H9 (cell line): ENCODE measurements at regions not wholly inside any gene's neighbourhood (a gene's known extent, or its start where the extent isn't known, plus 50 kb on each side); places are given as distances from the start of the nearest gene placed in this dataset.

Source experiments
- DNase-seq: peaks from one replicate; pipeline ENCODE4 v3.0.0-alpha.2; 2017
- H2AFZ ChIP-seq: one replicate; pipeline ENCODE4 v1.6.1; 2013; ENCODE audit warnings: mild to moderate bottlenecking, low read length, control low read depth, moderate library complexity
- H2AK5ac ChIP-seq: 2 replicates; pipeline ENCODE4 v1.6.1; 2013; ENCODE audit warnings: low read length, control low read depth, mixed read lengths; ENCODE audit not compliant: insufficient read length
- H2BK120ac ChIP-seq: one replicate; pipeline ENCODE4 v1.6.1; 2013; ENCODE audit warnings: low read depth, mild to moderate bottlenecking, low read length, control low read depth, inconsistent platforms; ENCODE audit not compliant: poor library complexity, severe bottlenecking
- H2BK12ac ChIP-seq: 2 replicates; pipeline ENCODE4 v1.6.1; 2013; ENCODE audit warnings: low read length, control low read depth, mixed read lengths, low read depth; ENCODE audit not compliant: insufficient read length
- H2BK15ac ChIP-seq: 2 replicates; pipeline ENCODE4 v1.6.1; 2013; ENCODE audit warnings: low read depth, low read length, control low read depth
- H2BK20ac ChIP-seq: one replicate; pipeline ENCODE4 v1.6.1; 2013; ENCODE audit warnings: low read depth, mild to moderate bottlenecking, low read length, control low read depth, inconsistent platforms; ENCODE audit not compliant: poor library complexity, severe bottlenecking
- H2BK5ac ChIP-seq: 2 replicates; pipeline ENCODE4 v1.6.1; 2013; ENCODE audit warnings: low read length, control low read depth, mixed read lengths; ENCODE audit not compliant: insufficient read length
- H3K14ac ChIP-seq: 2 replicates; pipeline ENCODE4 v1.6.1; 2013; ENCODE audit warnings: low read length, control low read depth; ENCODE audit not compliant: insufficient read depth
- H3K18ac ChIP-seq: 2 replicates; pipeline ENCODE4 v1.6.1; 2013; ENCODE audit warnings: low read depth, mild to moderate bottlenecking, mixed read lengths, low read length, control low read depth; ENCODE audit not compliant: insufficient read length
- H3K23ac ChIP-seq: 2 replicates; pipeline ENCODE4 v1.6.1; 2013; ENCODE audit warnings: low read length, control low read depth, mixed read lengths, low read depth; ENCODE audit not compliant: insufficient read length
- H3K23me2 ChIP-seq: 2 replicates; pipeline ENCODE4 v1.6.1; 2013; ENCODE audit warnings: low read depth, mild to moderate bottlenecking, mixed read lengths, low read length, control low read depth; ENCODE audit not compliant: insufficient read length, poor library complexity, severe bottlenecking
- H3K27ac ChIP-seq: 2 replicates; pipeline ENCODE4 v1.5.1; 2013; ENCODE audit warnings: low read length, control low read depth, mixed read lengths, low read depth; ENCODE audit not compliant: insufficient read length
- H3K27me3 ChIP-seq: 2 replicates; pipeline ENCODE4 v1.6.1; 2013; ENCODE audit warnings: low read length, control low read depth, inconsistent platforms; ENCODE audit not compliant: insufficient read depth
- H3K4ac ChIP-seq: 2 replicates; pipeline ENCODE4 v1.6.1; 2013; ENCODE audit warnings: low read depth, mild to moderate bottlenecking, control low read depth, inconsistent platforms, low read length, moderate library complexity
- H3K4me1 ChIP-seq: 2 replicates; pipeline ENCODE4 v1.6.1; 2013; ENCODE audit warnings: low read length, control low read depth, inconsistent platforms; ENCODE audit not compliant: insufficient read depth
- H3K4me2 ChIP-seq: 2 replicates; pipeline ENCODE4 v1.6.1; 2013; ENCODE audit warnings: low read length, control low read depth, mixed read lengths; ENCODE audit not compliant: insufficient read length, insufficient read depth
- H3K56ac ChIP-seq: 2 replicates; pipeline ENCODE4 v1.6.1; 2013; ENCODE audit warnings: low read depth, mild to moderate bottlenecking, mixed read lengths, low read length, control low read depth; ENCODE audit not compliant: insufficient read length
- H3K79me1 ChIP-seq: 2 replicates; pipeline ENCODE4 v1.6.1; 2013; ENCODE audit warnings: low read depth, mild to moderate bottlenecking, moderate library complexity, low read length, control low read depth, inconsistent platforms; ENCODE audit not compliant: insufficient read depth, poor library complexity, severe bottlenecking
- H3K79me2 ChIP-seq: 2 replicates; pipeline ENCODE4 v1.6.1; 2013; ENCODE audit warnings: low read length, control low read depth, inconsistent platforms; ENCODE audit not compliant: insufficient read depth
- H3K9ac ChIP-seq: 2 replicates; pipeline ENCODE4 v1.6.1; 2013; ENCODE audit warnings: low read length, control low read depth, mixed read lengths; ENCODE audit not compliant: insufficient read length; ENCODE audit errors: extremely low read depth
- H3K9me3 ChIP-seq: one replicate; pipeline ENCODE4 v1.6.1; 2013; ENCODE audit warnings: low read depth, low read length, inconsistent platforms; ENCODE audit not compliant: control insufficient read depth
- H3T11ph ChIP-seq: one replicate; pipeline ENCODE4 v1.6.1; 2013; ENCODE audit warnings: mild to moderate bottlenecking, low read length, control low read depth, inconsistent platforms
- H4K20me1 ChIP-seq: one replicate; pipeline ENCODE4 v1.6.1; 2013; ENCODE audit not compliant: control insufficient read depth, insufficient read length, insufficient read depth
- H4K5ac ChIP-seq: 2 replicates; pipeline ENCODE4 v1.6.1; 2013; ENCODE audit warnings: low read depth, mild to moderate bottlenecking, mixed read lengths, low read length, control low read depth; ENCODE audit not compliant: insufficient read length
- H4K8ac ChIP-seq: replicated peaks from 2 replicates; pipeline ENCODE4 v1.6.1; 2013; ENCODE audit warnings: low read length, control low read depth, mixed read lengths, low read depth; ENCODE audit not compliant: insufficient read length
- H4K91ac ChIP-seq: 2 replicates; pipeline ENCODE4 v1.6.1; 2013; ENCODE audit warnings: low read depth, mild to moderate bottlenecking, moderate library complexity, mixed read lengths, low read length, control low read depth; ENCODE audit not compliant: insufficient read length
- H3K27ac Mint-ChIP-seq, 3 experiments: 2 replicates in 2 of 3; 3 replicates in 1 of 3; pipeline ENCODE4 v1.8.0; 2020 to 2021; ENCODE audit warnings: mixed read lengths in 3 of 3, mild to moderate bottlenecking in 1 of 3, moderate library complexity in 1 of 3
- H3K27me3 Mint-ChIP-seq: 2 replicates; pipeline ENCODE4 v1.8.0; 2021; ENCODE audit warnings: low read depth, mild to moderate bottlenecking, moderate library complexity, mixed read lengths
- H3K36me3 Mint-ChIP-seq, 3 experiments: 2 replicates in 2 of 3; 3 replicates in 1 of 3; pipeline ENCODE4 v1.8.0; 2020 to 2021; ENCODE audit warnings: low read depth in 3 of 3, mixed read lengths in 3 of 3; ENCODE audit not compliant: insufficient read depth in 1 of 3
- H3K4me1 Mint-ChIP-seq, 2 experiments: 2 replicates each; pipeline ENCODE4 v1.8.0; 2020; ENCODE audit warnings: mixed read lengths in 2 of 2
- H3K4me3 Mint-ChIP-seq, 2 experiments: 2 replicates in 1 of 2; 3 replicates in 1 of 2; pipeline ENCODE4 v1.8.0; 2020 to 2021; ENCODE audit warnings: mild to moderate bottlenecking in 2 of 2, mixed read lengths in 2 of 2, moderate library complexity in 1 of 2
- H3K9me3 Mint-ChIP-seq, 2 experiments: 2 replicates in 1 of 2; 3 replicates in 1 of 2; pipeline ENCODE4 v1.8.0; 2020; ENCODE audit warnings: mild to moderate bottlenecking in 2 of 2, mixed read lengths in 2 of 2, moderate library complexity in 1 of 2
- WGBS: extraction: QIAGEN DNeasy Blood & Tissue Kit; methylation state at CpG from one replicate; pipeline ENCODE4 v1.1.7; 2013; ENCODE audit warnings: missing lambda C conversion rate, low lambda C conversion rate, mixed read lengths; ENCODE audit not compliant: insufficient read length; ENCODE audit errors: extremely low coverage; 5-methylcytosine and 5-hydroxymethylcytosine counted together
- TF ChIP-seq, protein P1 (sequence below): fragments of 200-600 bp; sonication (generic); conservative IDR thresholded peaks from 3 replicates; pipeline ENCODE4 v1.8.0; 2021; ENCODE audit warnings: antibody characterized with exemption, mild to moderate bottlenecking

- peaks cover 0 to under 1% of the 10 kb centered on the region in 2 experiments; a peak in 1 of 4 replicates for H3K4me1 Mint-ChIP-seq
- no peaks in the 10 kb centered on the region for H3K23me2 ChIP-seq
- H3K4me1 ChIP-seq: no peaks in the 10 kb centered on the region
- H3K9me3 Mint-ChIP-seq: no peaks in the 10 kb centered on the region; a peak in 1 of 5 replicates
- no CpG with 5 or more reads among the region's 2 CpGs for WGBS
- no peak overlapping the region for H4K91ac ChIP-seq
- H3K4me3 Mint-ChIP-seq: no peak overlapping the region
- no peak overlapping the region for H2AFZ ChIP-seq
- no peak overlapping the region for H4K5ac ChIP-seq
- no peak overlapping the region for H3K4me2 ChIP-seq
- no peak overlapping the region for H2AK5ac ChIP-seq
- no peak overlapping the region for H2BK5ac ChIP-seq
- H4K20me1 ChIP-seq: no peaks in the 10 kb centered on the region
- H2BK120ac ChIP-seq: no peak overlapping the region
- H3K36me3 Mint-ChIP-seq: no peaks in the 10 kb centered on the region; a peak in 1 of 7 replicates
- DNase-seq: no peak
- no peaks in the 10 kb centered on the region for H3K27me3 Mint-ChIP-seq
- no peak overlapping the region for H3K14ac ChIP-seq
- no peak overlapping the region for H4K8ac ChIP-seq
- H3K9ac ChIP-seq: no peak overlapping the region
- no peak overlapping the region for H3K27ac ChIP-seq
- no peak overlapping the region for H3T11ph ChIP-seq
- no peaks in the 10 kb centered on the region for H3K79me2 ChIP-seq
- no peak overlapping the region for H3K18ac ChIP-seq
- no peak overlapping the region for H2BK20ac ChIP-seq
- H2BK12ac ChIP-seq: no peak overlapping the region
- no peak overlapping the region for H3K4ac ChIP-seq
- no peak overlapping the region for H2BK15ac ChIP-seq
- no peak overlapping the region for H3K27ac Mint-ChIP-seq
- TF ChIP-seq, protein P1, sequence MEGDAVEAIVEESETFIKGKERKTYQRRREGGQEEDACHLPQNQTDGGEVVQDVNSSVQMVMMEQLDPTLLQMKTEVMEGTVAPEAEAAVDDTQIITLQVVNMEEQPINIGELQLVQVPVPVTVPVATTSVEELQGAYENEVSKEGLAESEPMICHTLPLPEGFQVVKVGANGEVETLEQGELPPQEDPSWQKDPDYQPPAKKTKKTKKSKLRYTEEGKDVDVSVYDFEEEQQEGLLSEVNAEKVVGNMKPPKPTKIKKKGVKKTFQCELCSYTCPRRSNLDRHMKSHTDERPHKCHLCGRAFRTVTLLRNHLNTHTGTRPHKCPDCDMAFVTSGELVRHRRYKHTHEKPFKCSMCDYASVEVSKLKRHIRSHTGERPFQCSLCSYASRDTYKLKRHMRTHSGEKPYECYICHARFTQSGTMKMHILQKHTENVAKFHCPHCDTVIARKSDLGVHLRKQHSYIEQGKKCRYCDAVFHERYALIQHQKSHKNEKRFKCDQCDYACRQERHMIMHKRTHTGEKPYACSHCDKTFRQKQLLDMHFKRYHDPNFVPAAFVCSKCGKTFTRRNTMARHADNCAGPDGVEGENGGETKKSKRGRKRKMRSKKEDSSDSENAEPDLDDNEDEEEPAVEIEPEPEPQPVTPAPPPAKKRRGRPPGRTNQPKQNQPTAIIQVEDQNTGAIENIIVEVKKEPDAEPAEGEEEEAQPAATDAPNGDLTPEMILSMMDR: no peak
- H3K27me3 ChIP-seq: no peaks in the 10 kb centered on the region
- no peaks in the 10 kb centered on the region for H3K9me3 ChIP-seq
- no peak overlapping the region for H3K56ac ChIP-seq
- H3K79me1 ChIP-seq: no peaks in the 10 kb centered on the region
- H3K23ac ChIP-seq: no peak overlapping the region
Observed at GRCh38 chr4:65839164-65839931, 169.1 kb upstream of the EPHA5 start.
